GM10248 (cell line): ENCODE measurements at regions not wholly inside any gene's neighbourhood (a gene's known extent, or its start where the extent isn't known, plus 50 kb on each side); places are given as distances from the start of the nearest gene placed in this dataset.

ENCODE experiments used
- CTCF ChIA-PET: fragments of 300-600 bp; sonication (Branson Sonifier 250); formaldehyde crosslinking; extraction: SDS; loops from one replicate; lab custom pipeline; 2021; ENCODE audit warnings: antibody characterized with exemption; lab: Yijun Ruan, JAX
- POLR2A ChIA-PET: fragments of 350-650 bp; sonication (Branson Sonifier 250); formaldehyde crosslinking; extraction: SDS; loops from one replicate; lab custom pipeline; 2020; ENCODE audit warnings: antibody characterized with exemption; lab: Yijun Ruan, JAX
- DNase-seq: peaks from one replicate; pipeline ENCODE4 v3.0.0; 2012; ENCODE audit errors: extremely low spot score
- CTCF ChIP-seq: IDR thresholded peaks from 2 replicates; pipeline ENCODE4 v1.5.1; 2012; ENCODE audit warnings: mild to moderate bottlenecking, low read depth; ENCODE audit errors: extremely low read depth, missing control alignments, control extremely low read depth

GRCh38 chr3:159879146-159879545 is 109.5 kb upstream of the IL12A start:
- ChIA-PET CTCF (interaction anchor here (17.5 kb wide), 1 partner anchor 127 kb away, joined by 394 read pairs; no protein-coding TSS in a partner anchor), POLR2A (no interaction called here)
- TF ChIP-seq CTCF = no peak

GRCh38 chr3:159879598-159879997 is 109.0 kb upstream of the IL12A start:
- CTCF ChIA-PET = interaction anchor here (17.5 kb wide), 1 partner anchor 126 kb away, joined by 394 read pairs; no protein-coding TSS in a partner anchor
- no peak for DNase-seq
- no peak for TF ChIP-seq CTCF
- POLR2A ChIA-PET = no interaction called here

More at GRCh38 chr3:159879146-159879545, 109.5 kb upstream of the IL12A start:
- no peak for DNase-seq

- TF ChIP-seq CTCF = no peak
- POLR2A ChIA-PET = no interaction called here
- CTCF ChIA-PET = interaction anchor here (6.0 to 17.5 kb wide), 3 partner anchors 31 to 125 kb away, joined by 45 to 394 read pairs (median 104); partner anchors contain the start of gene IL12A
- no peak for DNase-seq
These were observed 107.4 kb upstream of the IL12A start for GRCh38 chr3:159881208-159881607.

GRCh38 chr3:159881828-159882309 is 106.8 kb upstream of the IL12A start:
- ChIA-PET CTCF (interaction anchor here (6.0 to 17.5 kb wide), 5 partner anchors 8 to 124 kb away, joined by 45 to 394 read pairs (median 104); partner anchors contain the start of gene IL12A), POLR2A (no interaction called here)
- no peak for DNase-seq
- TF ChIP-seq CTCF = no peak

- no peak for DNase-seq
- TF ChIP-seq CTCF = no peak
- CTCF ChIA-PET = interaction anchor here (4.6 to 17.5 kb wide), 6 partner anchors 9 to 133 kb away, joined by 21 to 394 read pairs (median 97); partner anchors contain the start of gene IL12A
- POLR2A ChIA-PET = no interaction called here
These were observed 106.3 kb upstream of the IL12A start for GRCh38 chr3:159882367-159882766.

- no peak for DNase-seq
- ChIA-PET CTCF (interaction anchor here (0.5 to 17.5 kb wide), 15 partner anchors 10 to 468 kb away, joined by 3 to 394 read pairs (median 20); partner anchors contain the start of gene IL12A), POLR2A (no interaction called here)
- no peak for TF ChIP-seq CTCF
These were observed 105.5 kb upstream of the IL12A start for GRCh38 chr3:159882790-159883779.
